ENCODE measurements at regions not wholly inside any gene's neighbourhood (a gene's known extent, or its start where the extent isn't known, plus 50 kb on each side); places are given as distances from the start of the nearest gene placed in this dataset.
"Not testable (repeated sequence)": the region's sequence is repeated elsewhere in the genome, so short reads cannot be mapped to it uniquely, and the experiment has no call there.

GRCh38 chr5:177863822-177864446 is 81.2 kb upstream of the FAM153A start:
- DNase-seq (ENCODE audit: low spot score), result not testable (repeated sequence)

- not testable (repeated sequence) for DNase-seq (ENCODE audit: low spot score)
Measured at GRCh38 chr5:177857642-177858200, 75.0 kb upstream of the FAM153A start.

- DNase-seq (ENCODE audit: low spot score), result not testable (repeated sequence)
Measured at GRCh38 chr5:177856474-177856873, 73.8 kb upstream of the FAM153A start.

GRCh38 chr5:177847914-177848313 is 65.2 kb upstream of the FAM153A start:
- not testable (repeated sequence) for DNase-seq (ENCODE audit: low spot score)

- DNase-seq (ENCODE audit: low spot score), result peak; percentile 1
Measured at GRCh38 chr5:177846598-177846997, 63.9 kb upstream of the FAM153A start.

- not testable (repeated sequence) for DNase-seq (ENCODE audit: low spot score)
Measured at GRCh38 chr5:177845906-177846305, 63.2 kb upstream of the FAM153A start.

GRCh38 chr5:177836191-177836590 is 53.5 kb upstream of the FAM153A start:
- DNase-seq (ENCODE audit: low spot score), result not testable (repeated sequence)

All from HT-29 (cell line).